OCI-LY1 (cell line): ENCODE measurements at regions not wholly inside any gene's neighbourhood (a gene's known extent, or its start where the extent isn't known, plus 50 kb on each side); places are given as distances from the start of the nearest gene placed in this dataset.

Experiments used
- H2AFZ ChIP-seq: fragments of 200-600 bp; sonication (generic), shearing (Covaris generic); 2 replicates; pipeline ENCODE4 v1.6.0; 2014; ENCODE audit warnings: antibody characterized with exemption, mild to moderate bottlenecking, low read length
- H3F3A ChIP-seq: fragments of 200-600 bp; sonication (generic), shearing (Covaris generic); 2 replicates; pipeline ENCODE4 v1.6.0; 2014; ENCODE audit warnings: mild to moderate bottlenecking, antibody characterized with exemption, low read length, moderate library complexity; ENCODE audit not compliant: insufficient read depth
- H3K27ac ChIP-seq: fragments of 200-600 bp; sonication (generic); 2 replicates; pipeline ENCODE4 v1.5.1; 2014; ENCODE audit warnings: low read length, mixed run types, mild to moderate bottlenecking, low read depth; ENCODE audit not compliant: poor library complexity, severe bottlenecking
- H3K27me3 ChIP-seq: fragments of 200-600 bp; sonication (generic); 2 replicates; pipeline ENCODE4 v1.6.0; 2014; ENCODE audit warnings: antibody characterized with exemption, mild to moderate bottlenecking, low read length, moderate library complexity; ENCODE audit not compliant: insufficient read depth
- H3K36me3 ChIP-seq: fragments of 200-600 bp; sonication (generic); 2 replicates; pipeline ENCODE4 v1.6.1; 2014; ENCODE audit warnings: mild to moderate bottlenecking, antibody characterized with exemption, low read length, moderate library complexity, mixed read lengths; ENCODE audit not compliant: insufficient read depth
- H3K4me1 ChIP-seq: fragments of 200-600 bp; sonication (generic); 2 replicates; pipeline ENCODE4 v1.5.1; 2014; ENCODE audit warnings: mild to moderate bottlenecking, low read length, moderate library complexity; ENCODE audit not compliant: insufficient read depth, severe bottlenecking
- H3K4me2 ChIP-seq: fragments of 200-600 bp; sonication (generic), shearing (Covaris generic); 2 replicates; pipeline ENCODE4 v1.6.1; 2014; ENCODE audit warnings: low read length
- H3K4me3 ChIP-seq: fragments of 200-600 bp; sonication (generic); 2 replicates; pipeline ENCODE4 v1.5.1; 2014; ENCODE audit warnings: low read length, low read depth, mild to moderate bottlenecking, mixed read lengths; ENCODE audit not compliant: poor library complexity, severe bottlenecking
- H3K79me2 ChIP-seq: fragments of 200-600 bp; shearing (Covaris generic); 2 replicates; pipeline ENCODE4 v1.6.1; 2016; ENCODE audit warnings: mixed run types, low read length, mixed read lengths; ENCODE audit not compliant: insufficient read depth
- H3K9ac ChIP-seq: fragments of 200-600 bp; sonication (generic), shearing (Covaris generic); 2 replicates; pipeline ENCODE4 v1.6.1; 2014; ENCODE audit warnings: mild to moderate bottlenecking, low read length, mixed read lengths
- H3K9me2 ChIP-seq: fragments of 200-600 bp; sonication (generic), shearing (Covaris generic); 2 replicates; pipeline ENCODE4 v1.6.1; 2014; ENCODE audit warnings: low read depth, mild to moderate bottlenecking, low read length, mixed read lengths
- H3K9me3 ChIP-seq: fragments of 200-600 bp; shearing (Covaris generic); 2 replicates; pipeline ENCODE4 v1.6.1; 2014; ENCODE audit warnings: low read length, mixed read lengths
- H4K20me1 ChIP-seq: fragments of 200-600 bp; sonication (generic), shearing (Covaris generic); 2 replicates; pipeline ENCODE4 v1.6.0; 2016; ENCODE audit warnings: mild to moderate bottlenecking, low read length; ENCODE audit not compliant: insufficient read depth
- CTCF ChIP-seq: fragments of 200-600 bp; sonication (generic), shearing (Covaris generic); IDR thresholded peaks from 2 replicates; pipeline ENCODE4 v1.5.1; 2017; ENCODE audit warnings: mild to moderate bottlenecking, antibody characterized with exemption, low read length, moderate library complexity, mixed read lengths
- EZH2 ChIP-seq: fragments of 200-600 bp; sonication (generic), shearing (Covaris generic); IDR thresholded peaks from 2 replicates; pipeline ENCODE4 v1.8.0; 2017; ENCODE audit warnings: borderline replicate concordance, mixed run types, mild to moderate bottlenecking, antibody characterized with exemption, low read length, moderate library complexity, mixed read lengths

GRCh38 chr18:27860011-27860410 lies 316.9 kb downstream of the CDH2 start:
- H3K9me3 ChIP-seq: no peaks in the 10 kb centered on the region
- no peak overlapping the region for H3K9ac ChIP-seq
- no peak overlapping the region for H3K4me3 ChIP-seq
- H2AFZ ChIP-seq: no peak overlapping the region
- H3F3A ChIP-seq: no peaks in the 10 kb centered on the region
- H3K36me3 ChIP-seq: no peaks in the 10 kb centered on the region
- no peak overlapping the region for H3K4me2 ChIP-seq
- H4K20me1 ChIP-seq: no peaks in the 10 kb centered on the region
- TF ChIP-seq EZH2 (no peak), CTCF (no peak)
- no peaks in the 10 kb centered on the region for H3K9me2 ChIP-seq
- no peak overlapping the region for H3K27ac ChIP-seq
- H3K27me3 ChIP-seq: no peaks in the 10 kb centered on the region
- no peaks in the 10 kb centered on the region for H3K4me1 ChIP-seq
- H3K79me2 ChIP-seq: no peaks in the 10 kb centered on the region

- Histone ChIP-seq H3K9me2 (no peaks in the 10 kb centered on the region), H2AFZ (no peak overlapping the region), H3K4me3 (no peak overlapping the region), H3K4me1 (no peaks in the 10 kb centered on the region), H3K9ac (no peak overlapping the region), H4K20me1 (no peaks in the 10 kb centered on the region), H3F3A (no peaks in the 10 kb centered on the region), H3K27ac (no peak overlapping the region), H3K9me3 (no peaks in the 10 kb centered on the region), H3K4me2 (no peak overlapping the region), H3K79me2 (no peaks in the 10 kb centered on the region), H3K36me3 (no peaks in the 10 kb centered on the region), H3K27me3 (no peaks in the 10 kb centered on the region)
- TF ChIP-seq CTCF (no peak), EZH2 (no peak)
Measured at GRCh38 chr18:27856820-27857219, 320.1 kb downstream of the CDH2 start.

GRCh38 chr18:27855486-27855885 lies 321.4 kb downstream of the CDH2 start:
- no peak overlapping the region for H3K27ac ChIP-seq
- H3K9me3 ChIP-seq: no peaks in the 10 kb centered on the region
- H3K36me3 ChIP-seq: no peaks in the 10 kb centered on the region
- H3K4me3 ChIP-seq: no peak overlapping the region
- no peak overlapping the region for H3K4me2 ChIP-seq
- no peaks in the 10 kb centered on the region for H3K27me3 ChIP-seq
- no peak overlapping the region for H3K9ac ChIP-seq
- H3K9me2 ChIP-seq: no peaks in the 10 kb centered on the region
- H2AFZ ChIP-seq: no peak overlapping the region
- TF ChIP-seq EZH2 (no peak), CTCF (no peak)
- no peaks in the 10 kb centered on the region for H3K4me1 ChIP-seq
- no peaks in the 10 kb centered on the region for H3K79me2 ChIP-seq
- H4K20me1 ChIP-seq: no peaks in the 10 kb centered on the region
- H3F3A ChIP-seq: no peaks in the 10 kb centered on the region
